GM20000 (cell line): ENCODE measurements at regions not wholly inside any gene's neighbourhood (a gene's known extent, or its start where the extent isn't known, plus 50 kb on each side); places are given as distances from the start of the nearest gene placed in this dataset.
"Not testable (repeated sequence)": the region's sequence is repeated elsewhere in the genome, so short reads cannot be mapped to it uniquely, and the experiment has no call there.

ENCODE experiments used
- DNase-seq: peaks from one replicate; pipeline ENCODE4 v3.0.0; 2012; ENCODE audit warnings: low spot score
- TF ChIP-seq, protein P1 (sequence below): IDR thresholded peaks from 2 replicates; pipeline ENCODE4 v1.5.1; 2012; ENCODE audit warnings: mild to moderate bottlenecking, control low read depth; ENCODE audit errors: extremely low read depth, missing control alignments

- TF ChIP-seq, protein P1, sequence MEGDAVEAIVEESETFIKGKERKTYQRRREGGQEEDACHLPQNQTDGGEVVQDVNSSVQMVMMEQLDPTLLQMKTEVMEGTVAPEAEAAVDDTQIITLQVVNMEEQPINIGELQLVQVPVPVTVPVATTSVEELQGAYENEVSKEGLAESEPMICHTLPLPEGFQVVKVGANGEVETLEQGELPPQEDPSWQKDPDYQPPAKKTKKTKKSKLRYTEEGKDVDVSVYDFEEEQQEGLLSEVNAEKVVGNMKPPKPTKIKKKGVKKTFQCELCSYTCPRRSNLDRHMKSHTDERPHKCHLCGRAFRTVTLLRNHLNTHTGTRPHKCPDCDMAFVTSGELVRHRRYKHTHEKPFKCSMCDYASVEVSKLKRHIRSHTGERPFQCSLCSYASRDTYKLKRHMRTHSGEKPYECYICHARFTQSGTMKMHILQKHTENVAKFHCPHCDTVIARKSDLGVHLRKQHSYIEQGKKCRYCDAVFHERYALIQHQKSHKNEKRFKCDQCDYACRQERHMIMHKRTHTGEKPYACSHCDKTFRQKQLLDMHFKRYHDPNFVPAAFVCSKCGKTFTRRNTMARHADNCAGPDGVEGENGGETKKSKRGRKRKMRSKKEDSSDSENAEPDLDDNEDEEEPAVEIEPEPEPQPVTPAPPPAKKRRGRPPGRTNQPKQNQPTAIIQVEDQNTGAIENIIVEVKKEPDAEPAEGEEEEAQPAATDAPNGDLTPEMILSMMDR, result no peak
- no peak for DNase-seq
Observed at GRCh38 chr2:7868836-7869235, 813.0 kb upstream of the ID2 start.

DNA sequence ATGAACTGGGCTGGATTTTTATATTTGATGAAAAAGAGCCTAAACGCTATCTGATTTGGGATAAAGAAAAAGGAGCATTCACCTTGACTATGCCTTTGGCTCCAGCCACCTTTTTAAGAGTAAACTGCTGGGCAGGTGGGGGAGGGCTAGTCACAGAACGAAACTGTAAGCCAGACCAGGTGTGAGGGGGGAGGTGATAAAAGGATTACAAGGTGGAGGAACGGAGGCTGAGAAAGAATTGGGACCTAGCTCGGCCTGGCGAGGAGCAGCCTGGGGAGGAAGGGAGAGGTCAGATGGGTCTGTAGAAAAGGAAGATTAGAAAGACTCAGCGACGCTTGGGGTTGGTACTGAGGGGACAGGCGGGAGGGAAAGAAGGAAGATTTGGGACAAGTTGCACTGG, 805.4 kb upstream of the ID2 start:
- not testable (repeated sequence) for DNase-seq

GRCh38 chr2:7878266-7878665, 803.6 kb upstream of the ID2 start:
- DNase-seq, result not testable (repeated sequence)

GRCh38 chr2:7878786-7879482, 802.9 kb upstream of the ID2 start:
- TF ChIP-seq, protein P1, result no peak
- DNase-seq, result no peak

DNA sequence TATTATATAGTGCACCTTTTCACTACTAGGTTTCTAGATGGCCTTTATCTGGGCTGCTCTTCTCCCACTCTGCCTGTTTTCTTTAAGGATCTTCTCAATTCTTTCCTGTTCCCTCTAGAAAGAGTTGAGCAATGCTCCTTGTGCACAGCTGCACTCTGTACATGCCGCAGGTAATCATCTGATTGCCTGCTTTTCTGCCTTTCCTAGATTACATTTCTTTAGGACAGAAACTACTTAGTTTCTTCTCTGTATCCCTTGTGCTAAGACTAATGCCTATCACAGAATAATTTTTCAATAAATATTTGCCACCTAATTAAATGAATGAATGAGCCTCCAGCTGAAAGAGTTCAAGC, 802.4 kb upstream of the ID2 start:
- TF ChIP-seq, protein P1, result no peak
- no peak for DNase-seq

- no peak for DNase-seq
- TF ChIP-seq, protein P1, result no peak
Observed at GRCh38 chr2:7880126-7880525, 801.7 kb upstream of the ID2 start.

- TF ChIP-seq, protein P1, result no peak
- DNase-seq, result no peak
Observed at GRCh38 chr2:7880566-7880965, 801.3 kb upstream of the ID2 start.

- TF ChIP-seq, protein P1, result no peak
- DNase-seq, result no peak
Observed at GRCh38 chr2:7881063-7881462, 800.8 kb upstream of the ID2 start.

GRCh38 chr2:7881466-7881865, 800.4 kb upstream of the ID2 start:
- no peak for DNase-seq
- TF ChIP-seq, protein P1, result no peak
